ENCODE measurements at regions not wholly inside any gene's neighbourhood (a gene's known extent, or its start where the extent isn't known, plus 50 kb on each side); places are given as distances from the start of the nearest gene placed in this dataset.

DNA sequence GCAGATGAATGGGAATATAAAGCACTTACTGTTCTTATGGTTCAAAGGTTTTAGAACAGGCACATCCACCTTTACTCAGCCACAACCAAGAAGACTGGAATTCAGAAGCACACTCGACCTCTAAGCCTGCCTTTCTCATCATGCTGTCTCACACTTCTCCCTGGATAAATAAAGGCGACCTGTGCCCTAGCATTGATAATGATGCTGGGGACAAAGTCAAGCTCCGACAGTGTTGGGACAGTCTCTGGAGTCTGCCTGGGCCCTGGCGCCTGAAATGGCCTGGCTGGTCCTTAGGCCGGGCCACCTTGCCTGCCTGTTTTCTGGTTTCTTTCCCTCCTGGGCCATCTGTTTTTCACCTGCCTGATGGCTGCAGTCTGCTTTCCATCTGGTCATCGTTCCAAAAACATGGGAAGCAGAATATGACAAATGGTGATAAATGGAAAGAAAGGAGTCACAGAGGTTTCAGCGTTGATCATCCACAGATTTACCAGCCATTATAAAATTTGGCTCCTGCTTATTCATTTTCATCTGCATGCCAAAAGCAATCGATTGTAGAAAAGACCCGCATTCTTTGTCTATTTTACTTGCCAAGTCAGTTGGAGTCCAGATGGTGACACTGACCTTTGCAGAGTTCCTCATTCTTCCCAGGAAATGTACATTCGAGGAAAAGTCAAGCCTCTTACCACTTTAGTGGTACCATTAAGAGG is 91.2 kb upstream of the KCNJ15 start:
- no peak for DNase-seq

DNA sequence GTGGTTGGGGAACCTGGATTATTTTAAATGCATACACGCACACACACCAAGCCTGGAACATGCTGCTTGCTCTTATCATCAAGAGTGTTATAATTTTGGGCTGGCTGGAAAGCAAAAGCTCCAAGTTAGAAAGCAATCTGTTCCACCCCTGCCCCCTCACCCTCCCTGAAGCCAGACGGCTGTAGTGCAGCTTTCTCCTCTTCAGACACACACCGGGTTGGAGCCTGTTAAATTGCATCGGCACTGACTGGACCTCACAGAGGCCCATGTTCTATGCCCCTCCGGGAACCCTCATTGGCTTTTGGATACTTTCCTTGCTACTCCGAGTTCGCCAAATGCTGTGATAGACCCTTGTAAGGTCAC is 90.6 kb upstream of the KCNJ15 start:
- no peak for DNase-seq

DNA sequence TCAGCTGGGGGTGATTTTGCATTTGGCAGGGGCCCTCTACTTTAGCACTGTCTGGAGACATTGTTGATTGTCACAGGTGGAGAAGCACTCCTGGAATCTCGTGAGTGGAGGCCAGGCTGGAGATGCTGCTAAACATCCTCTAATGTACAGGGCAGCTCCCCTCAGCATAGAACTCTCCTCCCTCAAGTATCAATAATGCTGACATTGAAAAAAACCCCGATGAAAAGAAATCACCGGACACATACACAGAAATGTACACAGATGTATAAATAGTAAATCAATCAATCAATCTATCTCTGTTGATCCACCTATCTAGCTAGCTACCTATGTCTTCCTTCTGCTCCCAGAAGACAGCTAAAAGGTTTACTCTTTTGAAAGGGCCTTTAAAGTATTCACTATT is 89.4 kb upstream of the KCNJ15 start:
- DNase-seq: no peak

GRCh38 chr21:38170283-38170682 is 86.5 kb upstream of the KCNJ15 start:
- DNase-seq: no peak

DNA sequence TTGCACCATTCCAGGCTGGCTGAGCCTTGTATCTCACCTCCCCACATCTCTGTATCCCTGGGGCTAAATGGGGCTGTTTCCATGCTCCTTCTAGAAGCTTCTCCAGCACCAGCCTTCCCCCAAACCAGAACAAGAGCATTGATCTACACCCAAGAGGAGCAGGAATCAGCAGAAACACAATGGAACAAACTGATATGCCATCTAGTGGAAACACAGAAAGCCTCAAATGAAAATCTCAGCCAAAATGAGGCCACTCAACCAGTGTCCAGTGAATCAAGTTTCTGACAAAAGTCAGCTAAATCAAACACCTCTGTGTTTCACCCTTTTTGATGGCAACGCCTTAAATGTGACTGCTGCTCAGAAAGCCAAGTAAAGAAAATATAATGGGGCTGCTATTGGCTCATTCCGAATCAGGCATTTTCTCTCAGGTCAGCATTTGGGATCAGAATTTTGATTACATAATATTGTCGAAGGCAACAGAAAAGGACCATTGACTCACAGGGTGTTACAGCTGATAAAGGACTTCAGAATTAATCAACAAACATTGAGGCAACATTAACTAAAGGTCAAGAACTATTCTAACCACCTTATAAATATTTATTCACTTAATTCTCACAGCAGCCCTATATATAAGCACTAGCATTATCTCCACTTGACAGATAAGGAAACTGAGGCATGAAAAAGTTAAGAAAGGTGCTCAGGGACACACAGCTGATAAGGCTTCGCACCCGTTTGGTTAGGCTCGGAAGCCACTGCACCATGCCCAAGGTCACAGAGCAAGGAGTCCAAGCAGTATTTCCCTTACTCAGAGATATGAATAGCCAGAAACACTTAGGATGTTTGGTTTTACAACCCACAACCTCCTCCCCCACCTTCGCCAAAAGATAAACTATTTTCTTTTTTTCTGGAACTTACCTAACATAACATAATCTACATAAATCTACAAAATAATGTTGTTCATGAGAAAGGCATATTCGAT is 85.8 kb upstream of the KCNJ15 start:
- no peak for DNase-seq

- no peak for DNase-seq
Observed at GRCh38 chr21:38171723-38172344, 85.0 kb upstream of the KCNJ15 start.

GRCh38 chr21:38173276-38174035 is 83.3 kb upstream of the KCNJ15 start:
- DNase-seq: no peak

GRCh38 chr21:38175306-38175705 is 81.5 kb upstream of the KCNJ15 start:
- no peak for DNase-seq

DNA sequence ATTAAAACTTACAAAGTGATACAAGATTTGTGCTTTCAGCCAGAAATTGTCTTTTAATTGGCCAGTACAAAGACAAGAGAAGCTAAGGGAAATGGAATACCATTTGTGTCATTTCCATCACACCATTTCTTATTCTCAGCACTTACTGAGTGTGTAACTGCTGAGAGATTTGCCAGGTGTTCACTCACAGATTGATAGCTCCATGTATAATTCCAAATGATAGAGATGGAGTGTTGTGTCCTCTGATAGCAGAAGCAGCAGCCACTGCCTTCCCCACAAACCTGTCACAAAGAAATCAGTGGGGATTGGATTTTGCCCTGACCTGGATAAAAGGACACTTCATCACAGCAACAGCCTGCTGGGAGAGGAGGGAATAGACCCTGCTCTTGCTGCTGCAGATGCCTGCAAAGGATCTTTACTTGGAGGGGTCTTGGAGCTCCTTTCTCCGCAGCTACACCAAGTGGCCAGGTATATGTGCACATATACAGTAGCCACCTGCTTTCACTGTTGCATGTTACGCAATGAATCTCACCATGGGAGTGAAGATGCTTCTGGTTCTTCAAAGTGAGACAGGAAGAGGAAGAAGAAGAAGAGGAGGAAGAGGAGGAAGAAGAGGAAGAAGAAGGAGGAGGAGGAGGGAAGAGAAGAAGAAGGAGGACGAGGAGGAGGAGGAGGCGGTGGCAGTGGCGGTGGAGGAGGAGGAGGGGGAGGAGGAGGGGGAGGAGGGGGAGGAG is 78.7 kb upstream of the KCNJ15 start:
- no peak for DNase-seq

DNA sequence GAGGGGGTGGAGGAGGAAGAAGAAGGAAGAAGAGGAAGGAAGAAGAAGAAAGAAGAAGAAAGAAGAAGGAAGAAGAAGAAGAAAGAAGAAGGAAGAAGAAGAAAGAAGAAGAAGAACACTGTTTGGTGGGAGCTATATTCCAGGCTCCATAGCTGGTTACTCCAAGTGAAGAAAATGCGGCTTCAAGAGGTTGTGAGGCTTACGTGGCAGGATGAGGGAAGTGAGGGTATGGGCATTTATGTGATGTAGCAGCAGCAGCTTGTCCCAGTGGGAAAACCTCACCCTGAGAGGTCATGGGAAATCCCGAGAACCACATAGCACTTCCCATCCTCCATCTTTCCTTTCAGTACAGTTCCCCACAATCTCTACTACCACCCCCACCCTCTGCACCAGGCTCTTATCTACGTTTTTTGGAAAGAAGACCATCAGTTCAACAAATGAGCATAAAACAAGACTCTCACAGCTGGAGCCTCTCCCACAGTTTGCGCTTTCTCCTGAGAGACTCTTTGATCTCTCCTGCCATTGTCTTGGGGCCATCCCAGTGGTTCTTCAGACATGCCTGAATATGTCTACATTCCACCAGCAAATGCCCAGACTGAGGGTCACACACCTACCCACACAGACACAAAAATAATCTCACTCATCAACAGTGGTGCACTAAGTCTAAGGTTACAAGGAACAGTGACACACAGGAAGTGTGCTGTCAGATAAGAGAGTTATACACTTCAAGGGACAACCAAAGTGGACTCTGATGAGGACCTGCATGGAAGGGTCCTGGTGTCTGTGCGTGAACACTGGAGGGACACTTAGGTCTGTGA is 77.9 kb upstream of the KCNJ15 start:
- no peak for DNase-seq

DNA sequence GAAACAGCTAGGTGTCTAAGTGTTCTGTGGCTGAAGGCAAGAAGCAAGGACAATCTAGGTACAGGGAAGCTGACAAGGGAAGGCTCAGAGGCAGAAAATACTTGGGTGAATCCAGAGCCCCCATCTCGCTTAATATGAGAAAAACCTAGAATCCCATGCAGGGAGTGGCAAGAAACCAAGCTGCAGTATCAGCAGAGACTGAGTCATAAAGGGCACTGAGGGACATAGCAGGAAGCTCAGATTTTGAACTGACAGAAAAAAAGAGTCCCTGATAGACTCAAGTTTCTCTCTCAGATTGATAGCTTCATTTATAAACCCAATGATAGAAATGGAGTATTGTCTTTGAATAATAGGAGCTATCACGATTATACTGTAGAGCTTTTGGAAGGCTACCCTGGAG is 77.3 kb upstream of the KCNJ15 start:
- DNase-seq: no peak

DNA sequence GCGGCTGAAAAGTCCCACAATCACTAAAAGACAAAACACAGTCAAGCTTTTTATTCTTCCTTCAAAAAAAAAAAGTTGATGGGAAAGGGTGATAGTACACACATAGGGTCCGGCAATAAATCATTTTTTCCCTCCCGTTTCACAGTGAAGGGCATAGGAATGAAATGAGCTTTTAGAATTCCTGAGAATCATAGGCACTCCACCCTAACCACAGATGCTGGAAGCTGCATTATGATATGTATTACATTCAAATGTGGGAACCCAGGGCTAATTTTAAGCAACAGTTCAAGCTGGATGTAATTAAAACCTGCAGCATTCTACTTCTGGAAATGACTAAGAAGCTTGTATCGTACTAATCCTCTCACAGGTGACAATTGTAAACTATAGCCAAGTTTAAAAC is 75.7 kb upstream of the KCNJ15 start:
- no peak for DNase-seq

DNA sequence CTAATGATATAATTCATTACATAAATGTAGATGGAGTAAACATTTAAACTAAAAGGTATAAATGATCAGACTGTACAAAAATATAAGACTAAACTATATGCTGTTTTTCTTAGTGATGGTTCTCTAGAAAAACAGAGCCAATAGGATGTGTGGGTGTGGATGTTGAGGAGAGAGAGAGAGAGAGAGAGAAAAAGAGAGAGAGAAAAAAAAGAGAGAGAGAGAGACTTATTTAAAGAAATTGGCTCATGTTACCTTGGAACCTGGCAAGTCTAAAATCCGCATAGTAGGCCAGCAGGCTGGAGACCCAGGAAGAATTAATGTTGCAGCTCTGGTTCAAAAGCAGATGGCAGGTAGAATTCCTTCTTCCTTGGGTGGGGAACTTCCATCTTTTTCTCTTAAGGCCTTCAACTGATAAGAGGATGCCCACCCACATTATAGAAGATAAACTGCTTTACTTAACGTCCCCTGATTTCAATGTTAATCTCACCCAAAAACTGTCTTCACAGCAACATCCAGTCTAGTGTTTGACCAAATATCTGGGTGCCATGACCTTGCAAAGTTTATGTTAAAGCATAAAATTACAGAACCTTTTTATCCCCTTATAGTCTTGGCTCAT is 74.3 kb upstream of the KCNJ15 start:
- DNase-seq: no peak

DNA sequence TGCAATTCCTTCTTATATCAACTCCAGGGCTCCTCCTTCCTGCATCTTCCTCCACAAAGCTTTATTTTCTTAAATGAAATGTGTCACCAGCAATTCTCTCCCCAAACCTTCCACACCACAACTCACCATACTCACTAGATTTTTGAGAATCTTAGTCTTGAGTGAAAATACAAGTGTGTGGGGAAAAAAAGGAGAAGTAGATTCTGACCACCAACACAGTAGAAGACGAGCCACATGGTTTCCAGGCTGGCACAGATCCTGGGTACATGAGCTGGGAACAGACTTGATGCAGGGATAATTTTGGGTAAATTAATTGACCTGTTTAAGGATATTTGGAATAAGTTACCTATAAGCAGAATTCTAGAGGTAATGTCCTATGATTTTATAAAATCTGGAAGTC is 72.8 kb upstream of the KCNJ15 start:
- no peak for DNase-seq

- no peak for DNase-seq
Observed at GRCh38 chr21:38186661-38187270, 70.0 kb upstream of the KCNJ15 start.

DNA sequence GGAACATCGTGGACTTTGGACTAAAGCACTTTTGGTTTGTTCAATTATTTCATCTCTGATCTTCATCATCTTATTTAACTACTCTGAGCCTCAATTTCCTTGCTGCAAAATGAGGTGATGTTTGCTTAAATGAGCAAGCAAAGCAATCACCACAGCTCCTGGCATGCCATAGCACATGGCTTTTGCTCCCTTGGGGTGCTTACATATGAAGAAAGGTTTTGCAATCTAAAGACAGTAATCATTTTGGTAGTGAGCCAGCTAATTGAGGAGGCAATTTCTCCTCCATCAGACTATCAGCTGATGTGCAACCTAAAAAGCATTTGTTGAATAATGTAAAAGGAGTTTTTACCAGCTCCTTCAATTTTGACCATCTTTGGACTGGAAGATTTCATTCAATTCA is 68.8 kb upstream of the KCNJ15 start:
- no peak for DNase-seq

DNA sequence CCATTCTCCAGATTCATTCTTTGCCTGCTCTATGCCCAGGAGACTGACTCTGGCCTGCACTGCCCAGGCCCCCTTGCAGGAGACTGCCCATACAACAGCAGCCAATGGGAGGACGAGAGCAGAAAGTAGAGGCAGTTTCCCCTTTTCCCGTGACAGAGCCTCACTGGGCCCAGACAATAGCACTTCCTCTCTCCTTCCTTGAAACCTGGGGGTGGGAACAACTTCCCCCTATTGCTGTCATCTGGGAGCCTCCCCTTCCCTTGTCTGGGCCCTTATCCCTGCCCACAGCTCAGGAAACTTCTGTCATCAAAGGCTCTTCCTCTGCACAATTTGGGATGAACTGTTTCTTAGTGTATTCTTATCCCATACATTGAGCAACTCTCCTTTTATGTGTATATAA is 60.8 kb upstream of the KCNJ15 start:
- no peak for DNase-seq

- no peak for DNase-seq
Observed at GRCh38 chr21:38202811-38203210, 54.0 kb upstream of the KCNJ15 start.

DNA sequence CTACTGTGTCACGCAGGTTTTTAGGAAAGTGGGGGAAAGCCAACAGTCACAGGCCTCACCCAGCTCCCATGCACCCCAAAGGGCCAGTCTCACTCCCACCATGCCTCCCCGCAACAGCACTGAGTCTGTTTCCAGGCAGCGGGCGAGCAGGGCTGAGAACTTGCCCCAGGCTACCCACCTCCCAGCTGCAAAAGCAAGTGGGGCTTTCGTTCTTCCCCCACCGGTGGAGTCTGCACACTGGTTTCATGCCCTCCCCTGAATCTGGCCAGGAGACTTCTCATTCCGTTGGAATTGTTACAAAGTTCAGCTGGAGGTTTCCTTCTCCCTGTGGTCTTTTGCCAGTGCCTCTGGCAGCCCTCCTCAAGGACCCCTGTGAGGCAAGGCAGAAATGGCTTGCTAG is 53.6 kb upstream of the KCNJ15 start:
- no peak for DNase-seq

GRCh38 chr21:38205940-38206339 is 50.9 kb upstream of the KCNJ15 start:
- DNase-seq: no peak

DNA sequence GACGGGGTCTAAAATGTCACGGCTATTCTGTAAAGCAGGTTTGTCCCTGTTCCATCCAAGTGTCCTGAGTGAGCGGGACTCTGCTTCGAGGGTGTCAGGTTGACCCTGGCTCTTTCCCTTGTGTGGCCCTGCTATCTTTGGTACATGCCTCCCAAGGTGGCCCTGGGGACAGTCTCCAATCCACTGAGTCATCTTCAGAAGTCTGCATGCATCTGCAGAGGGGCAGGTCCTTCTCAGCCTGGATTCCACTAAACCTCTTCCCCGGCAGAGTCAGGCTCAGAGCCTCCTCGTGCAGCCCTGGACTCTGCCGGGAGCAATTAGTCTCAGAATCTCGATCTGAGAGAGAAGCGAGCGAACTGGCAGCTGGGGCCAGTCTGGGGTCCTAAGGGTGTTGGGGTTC is 50.1 kb upstream of the KCNJ15 start:
- no peak for DNase-seq

Measured in stimulated activated CD4-positive, alpha-beta T cell treated with anti-CD3 and anti-CD28 coated beads, Interleukin-12 subunit alpha, Interleukin-12 subunit beta, amount 100 ng/mL, for 4 hours (primary cell).